Pancreas (tissue), 10 donors: ENCODE measurements at regions not wholly inside any gene's neighbourhood (a gene's known extent, or its start where the extent isn't known, plus 50 kb on each side); places are given as distances from the start of the nearest gene placed in this dataset.
A peak's percentile ranks its signal among the peaks of the same experiment; 100 is the strongest.

Source experiments
- ATAC-seq, 4 donors: fragments of 200-7000 bp; cut with Tn5 transposase; one replicate each; pipeline versions ENCODE4 v1.8.0 to v1.9.1; 2020; ENCODE audit warnings: mild to moderate bottlenecking in 4 of 4, moderate library complexity in 4 of 4
- DNase-seq, 6 donors: peaks; one replicate each; pipeline ENCODE4 v3.0.0-alpha.2; 2020
- FAIRE-seq: peaks from 2 replicates; lab custom pipeline; 2012; peaks lifted over from hg19 to GRCh38; lab: Jason Lieb, UNC
- H3K27ac ChIP-seq, 4 donors: fragments of 200-600 bp; sonication (generic); 1 replicate in 3 of 4; 2 replicates in 1 of 4; pipeline versions ENCODE4 v1.5.0 to v1.8.0; 2020
- H3K27me3 ChIP-seq, 4 donors: fragments of 200-600 bp; one replicate each; pipeline ENCODE4 v1.8.0; 2021
- H3K36me3 ChIP-seq, 3 donors: fragments of 200-600 bp; sonication (generic) in 1 of 3; one replicate each; pipeline versions ENCODE4 v1.5.0 to v1.8.0; 2020 to 2021
- H3K4me1 ChIP-seq, 3 donors: fragments of 200-600 bp; one replicate each; pipeline ENCODE4 v1.8.0; 2021
- H3K4me3 ChIP-seq, 4 donors: fragments of 200-600 bp; sonication (generic) in 2 of 4; one replicate each; pipeline versions ENCODE4 v1.5.0 to v1.8.0; 2020 to 2021
- H3K9me3 ChIP-seq, 4 donors: fragments of 200-600 bp; one replicate each; pipeline ENCODE4 v1.8.0; 2021
- CTCF ChIP-seq, 4 donors: fragments of 200-600 bp; sonication (generic) in 3 of 4; IDR thresholded peaks; one replicate each; pipeline versions ENCODE4 v1.5.0 to v1.8.0; 2021; ENCODE audit warnings: antibody characterized with exemption in 4 of 4
- WGBS, 2 donors: extraction: QIAGEN DNeasy Blood & Tissue Kit; methylation state at CpG; one replicate each; pipeline ENCODE4 v1.1.7; 2013; 5-methylcytosine and 5-hydroxymethylcytosine counted together
- intact Hi-C, 3 donors: fragments of 100-400 bp; cut with DNase I; formaldehyde crosslinking; loops; one replicate each; pipeline versions ENCODE4 v1.11.1 to v1.14.2; 2022
- donor health status: healthy with polysubstance abuse.
- donor health status: DM: no; HTN: no; CAD: no; lungs with moderate emphysema.
- donor health status: DM: no; HTN: no; CAD: no.
- donor health status: control.
- donor health status: control.
- donor health status: Bipolar disorder and iron deficiency.
- donor health status: DM: yes; HTN: yes; CAD: no.
- donor health status: DM: no; HTN: no; CAD: no.
- donor health status: DM: no; HTN: no; CAD: no.
- donor health status: DM: yes; HTN: yes; CAD: no.

DNA sequence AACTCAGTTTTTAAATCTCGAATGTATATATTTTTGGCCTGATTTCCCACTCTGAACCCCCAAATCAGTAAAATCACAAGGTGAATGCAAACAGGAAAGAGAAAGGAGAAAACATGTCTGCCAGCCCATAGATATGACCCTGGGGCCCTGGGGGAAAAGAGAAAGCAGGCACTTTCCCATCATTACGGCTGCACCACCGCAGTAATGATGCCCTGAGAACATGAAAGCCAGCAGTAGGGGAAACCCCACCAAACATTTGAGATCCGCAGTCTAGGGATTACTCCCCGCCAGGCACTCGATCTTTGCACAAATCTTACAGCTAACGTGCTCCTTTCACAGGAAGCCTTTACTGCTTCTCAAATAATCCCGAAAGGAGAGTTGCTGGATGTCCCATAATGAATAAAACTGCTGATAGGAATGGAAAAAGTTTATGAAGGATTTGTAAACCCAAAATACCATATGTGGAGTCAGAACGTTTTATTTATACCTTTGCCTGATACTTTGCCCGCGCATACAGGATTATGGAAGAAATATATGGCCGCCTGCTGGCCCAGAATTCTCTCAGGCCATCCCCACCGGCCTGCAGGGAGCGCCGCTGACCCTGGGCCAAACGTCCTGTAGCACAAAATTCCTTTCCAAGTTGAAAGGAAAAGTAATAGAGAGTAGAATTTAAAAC lies 180.0 kb upstream of the INHBA start:
- no peak for DNase-seq
- Histone ChIP-seq H3K4me3 (no peak overlapping the region), H3K27me3 (no peaks in the 10 kb centered on the region), H3K4me1 (no peaks in the 10 kb centered on the region), H3K27ac (no peak overlapping the region), H3K9me3 (no peaks in the 10 kb centered on the region), H3K36me3 (no peaks in the 10 kb centered on the region)
- WGBS, 2 donors = 66 to 80% methylated on average over 16 of the region's 16 CpGs
- no peak for ATAC-seq
- no peak for TF ChIP-seq CTCF (IDR thresholded peaks at IDR 0.05)
- FAIRE-seq = no peak
- intact Hi-C loops = no loop called here

- no peak for DNase-seq
- H3K4me1 ChIP-seq = no peaks in the 10 kb centered on the region
- FAIRE-seq = no peak
- H3K9me3 ChIP-seq = no peaks in the 10 kb centered on the region
- intact Hi-C loops = no loop called here
- no peak for ATAC-seq
- H3K36me3 ChIP-seq = no peaks in the 10 kb centered on the region
- TF ChIP-seq CTCF (IDR thresholded peaks at IDR 0.05) = no peak
- 75 to 81% methylated on average over 5 of the region's 5 CpGs for WGBS, 2 donors
- no peaks in the 10 kb centered on the region for H3K27me3 ChIP-seq
- H3K4me3 ChIP-seq = no peak overlapping the region
- H3K27ac ChIP-seq = no peak overlapping the region
Observed at GRCh38 chr7:41882256-41882655, 179.4 kb upstream of the INHBA start.

DNA sequence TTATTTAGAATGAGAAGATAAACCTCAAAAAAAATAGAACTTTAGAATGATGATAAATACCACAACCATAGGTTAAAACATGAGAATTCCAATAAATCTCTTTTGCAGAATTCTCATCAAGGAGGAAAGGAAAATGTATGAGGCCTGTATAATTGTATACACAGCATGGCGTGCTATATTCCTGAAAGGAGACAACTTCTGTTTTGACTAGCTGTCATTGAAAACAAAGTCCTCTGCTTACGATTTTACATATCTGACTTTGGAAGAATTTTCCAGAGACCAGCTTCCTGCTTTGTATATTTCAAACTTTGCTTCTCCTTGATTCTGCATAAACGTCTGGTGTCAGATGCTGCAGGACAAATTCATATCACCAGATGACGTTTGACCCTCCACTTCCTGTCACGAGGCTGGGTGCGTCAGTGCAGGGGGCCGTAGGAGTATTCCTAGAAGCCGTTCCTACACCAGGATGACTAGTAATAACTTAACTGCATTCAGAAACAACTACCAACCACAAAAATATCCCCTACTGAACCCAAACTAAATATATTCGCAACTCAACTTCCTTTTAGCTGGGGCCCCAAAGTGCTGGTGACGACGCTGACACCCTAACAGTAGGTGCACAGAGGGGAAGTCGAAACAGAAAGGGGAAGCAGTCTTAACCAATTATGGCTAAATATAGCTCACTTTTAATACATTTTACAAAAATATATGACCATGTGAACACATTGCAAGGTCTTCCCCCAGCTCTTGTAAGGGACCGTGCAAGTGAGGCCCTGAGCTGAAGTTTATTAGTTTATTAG lies 178.6 kb upstream of the INHBA start:
- Histone ChIP-seq H3K27ac (no peak overlapping the region), H3K9me3 (no peaks in the 10 kb centered on the region), H3K4me3 (no peak overlapping the region), H3K4me1 (no peaks in the 10 kb centered on the region), H3K27me3 (no peaks in the 10 kb centered on the region), H3K36me3 (no peaks in the 10 kb centered on the region)
- 64 to 84% methylated on average over 13 of the region's 13 CpGs for WGBS, 2 donors
- ATAC-seq (peak in 3 of 4 donors; percentile 30 to 76 (median 76)), FAIRE-seq (no peak), DNase-seq (peak in 1 of 6 donors; percentile 46)
- intact Hi-C loops = no loop called here
- TF ChIP-seq CTCF (IDR thresholded peaks at IDR 0.05) = no peak

- intact Hi-C loops = no loop called here
- 22 to 29% methylated on average over 3 of the region's 3 CpGs for WGBS, 2 donors
- Histone ChIP-seq H3K4me3 (no peak overlapping the region), H3K27me3 (no peaks in the 10 kb centered on the region), H3K4me1 (no peaks in the 10 kb centered on the region), H3K9me3 (no peaks in the 10 kb centered on the region), H3K36me3 (no peaks in the 10 kb centered on the region), H3K27ac (no peak overlapping the region)
- ATAC-seq (peak in 1 of 4 donors; percentile 47), DNase-seq (no peak), FAIRE-seq (no peak)
- no peak for TF ChIP-seq CTCF (IDR thresholded peaks at IDR 0.05)
Observed at GRCh38 chr7:41880107-41880506, 177.2 kb upstream of the INHBA start.

GRCh38 chr7:41879403-41879802 lies 176.5 kb upstream of the INHBA start:
- DNase-seq = no peak
- Histone ChIP-seq H3K9me3 (no peaks in the 10 kb centered on the region), H3K36me3 (no peaks in the 10 kb centered on the region), H3K4me3 (no peak overlapping the region), H3K4me1 (no peaks in the 10 kb centered on the region), H3K27ac (no peak overlapping the region), H3K27me3 (no peaks in the 10 kb centered on the region)
- FAIRE-seq = no peak
- TF ChIP-seq CTCF (IDR thresholded peaks at IDR 0.05) = no peak
- WGBS, 2 donors = 59 to 61% methylated on average over 5 of the region's 5 CpGs
- intact Hi-C loops = no loop called here
- no peak for ATAC-seq
